MV-4-11 (cell line): ENCODE measurements at regions not wholly inside any gene's neighbourhood (a gene's known extent, or its start where the extent isn't known, plus 50 kb on each side); places are given as distances from the start of the nearest gene placed in this dataset.

Experiments used
- DNase-seq: peaks from one replicate; lab custom pipeline; 2025; lab: John Stamatoyannopoulos, UW

- no peak for DNase-seq
These were observed 299.9 kb upstream of the SFRP2 start for GRCh38 chr4:154088741-154089140.

GRCh38 chr4:154086247-154086646, 297.4 kb upstream of the SFRP2 start:
- DNase-seq: no peak

GRCh38 chr4:154084864-154085263, 296.0 kb upstream of the SFRP2 start:
- DNase-seq: no peak

- DNase-seq: no peak
These were observed 294.1 kb upstream of the SFRP2 start for GRCh38 chr4:154082760-154083535.

GRCh38 chr4:154081391-154081790, 292.5 kb upstream of the SFRP2 start:
- no peak for DNase-seq

- peak; percentile 91 for DNase-seq
These were observed 289.8 kb upstream of the SFRP2 start for GRCh38 chr4:154078504-154079350.

- no peak for DNase-seq
These were observed 288.0 kb upstream of the SFRP2 start for GRCh38 chr4:154076921-154077320.

GRCh38 chr4:154073107-154073822, 284.4 kb upstream of the SFRP2 start:
- DNase-seq: peak; percentile 20

GRCh38 chr4:154067786-154068185, 278.9 kb upstream of the SFRP2 start:
- no peak for DNase-seq

GRCh38 chr4:154065368-154065767, 276.5 kb upstream of the SFRP2 start:
- DNase-seq: no peak

GRCh38 chr4:154064244-154064643, 275.4 kb upstream of the SFRP2 start:
- no peak for DNase-seq

GRCh38 chr4:154049457-154050181, 260.7 kb upstream of the SFRP2 start:
- no peak for DNase-seq

- DNase-seq: no peak
These were observed 258.9 kb upstream of the SFRP2 start for GRCh38 chr4:154047733-154048132.

- no peak for DNase-seq
These were observed 256.0 kb upstream of the SFRP2 start for GRCh38 chr4:154044742-154045485.

- no peak for DNase-seq
These were observed 255.2 kb upstream of the SFRP2 start for GRCh38 chr4:154044108-154044531.

- DNase-seq: no peak
These were observed 252.8 kb upstream of the SFRP2 start for GRCh38 chr4:154041640-154042039.

- no peak for DNase-seq
These were observed 250.8 kb upstream of the SFRP2 start for GRCh38 chr4:154039435-154040343.

- DNase-seq: no peak
These were observed 248.0 kb upstream of the SFRP2 start for GRCh38 chr4:154036856-154037255.

- DNase-seq: no peak
These were observed 246.5 kb upstream of the SFRP2 start for GRCh38 chr4:154035341-154035740.

- DNase-seq: peak; percentile 41
These were observed 245.0 kb upstream of the SFRP2 start for GRCh38 chr4:154033921-154034320.
